ENCODE measurements at regions not wholly inside any gene's neighbourhood (a gene's known extent, or its start where the extent isn't known, plus 50 kb on each side); places are given as distances from the start of the nearest gene placed in this dataset.
"Not testable (repeated sequence)": the region's sequence is repeated elsewhere in the genome, so short reads cannot be mapped to it uniquely, and the experiment has no call there.

DNA sequence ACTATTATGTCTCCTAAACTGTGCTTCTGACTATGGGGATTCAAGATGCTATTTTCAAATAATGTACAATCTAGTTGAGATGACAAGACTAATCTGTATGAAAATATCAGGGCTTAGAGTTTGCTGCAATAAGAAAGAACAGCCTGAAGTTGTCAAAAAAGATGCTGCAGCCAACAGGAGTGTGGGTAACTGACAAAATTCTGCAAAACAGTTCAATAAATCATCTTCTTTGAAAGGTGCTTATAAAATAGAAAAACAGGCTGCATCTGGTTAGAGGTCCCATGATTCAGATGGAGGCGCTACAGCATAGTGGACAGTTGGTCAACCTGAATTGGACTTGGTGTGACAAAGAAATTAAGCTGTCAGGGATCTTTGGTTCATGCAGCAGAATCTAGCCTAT is 511.0 kb downstream of the XPNPEP1 start:
- DNase-seq: no peak

DNA sequence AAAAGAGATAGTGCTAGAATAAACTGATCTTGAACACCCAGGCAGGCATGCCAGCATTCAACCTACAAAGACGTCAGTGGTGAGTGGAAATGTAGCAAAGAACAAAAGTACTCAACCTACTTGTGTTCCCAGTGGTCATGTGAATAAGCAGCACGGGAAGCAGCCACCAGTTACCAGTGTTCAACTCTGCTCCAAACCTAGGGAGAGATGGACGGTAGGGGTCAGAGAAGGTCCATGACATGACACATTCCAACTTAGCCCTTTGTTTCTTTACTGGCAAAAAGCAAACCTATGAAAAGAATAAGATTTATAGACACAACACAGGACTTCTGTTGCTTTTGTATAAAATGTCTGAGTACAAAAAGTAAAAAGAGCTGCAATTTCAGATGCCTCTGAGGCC is 511.4 kb downstream of the XPNPEP1 start:
- DNase-seq: peak in 4 of 51 donors; percentile 1 to 14 (median 4)

DNA sequence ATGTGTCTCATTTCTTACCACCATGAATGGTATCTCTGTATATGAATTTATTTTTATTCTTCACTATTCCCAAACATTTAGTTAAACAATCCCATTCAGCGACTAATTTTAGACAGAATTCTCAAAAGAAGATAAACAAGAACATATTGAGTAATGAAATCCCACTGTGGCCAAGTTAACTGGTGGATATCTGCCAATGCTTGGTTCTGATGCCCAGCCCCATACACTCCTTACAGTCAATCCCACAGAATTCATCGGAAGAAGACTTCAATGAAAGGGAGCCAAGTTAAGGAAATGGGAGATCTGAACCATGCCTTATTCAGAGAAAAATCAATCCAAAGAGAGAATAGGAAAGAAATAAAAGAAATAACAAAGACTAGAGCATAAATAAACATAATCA is 518.0 kb downstream of the XPNPEP1 start:
- DNase-seq: no peak

DNA sequence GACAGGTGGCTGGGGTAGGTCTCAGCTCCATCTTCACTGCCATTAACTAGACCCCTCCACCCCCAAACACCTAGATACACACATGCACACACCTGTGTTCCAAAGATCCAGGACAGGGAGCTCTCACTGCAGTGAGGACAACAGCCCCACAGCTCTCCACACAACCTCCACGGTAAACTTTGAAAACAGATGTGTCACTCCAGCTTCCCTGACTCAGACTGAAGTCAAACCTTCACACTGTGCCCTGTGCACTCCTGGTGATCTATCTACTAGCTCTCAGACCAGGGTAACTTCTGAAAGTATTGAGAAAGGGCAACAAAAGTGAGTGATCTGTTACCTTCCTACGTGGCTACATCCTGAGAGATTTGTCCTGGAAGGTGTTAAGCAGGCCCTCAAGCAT is 519.8 kb downstream of the XPNPEP1 start:
- no peak for DNase-seq

DNA sequence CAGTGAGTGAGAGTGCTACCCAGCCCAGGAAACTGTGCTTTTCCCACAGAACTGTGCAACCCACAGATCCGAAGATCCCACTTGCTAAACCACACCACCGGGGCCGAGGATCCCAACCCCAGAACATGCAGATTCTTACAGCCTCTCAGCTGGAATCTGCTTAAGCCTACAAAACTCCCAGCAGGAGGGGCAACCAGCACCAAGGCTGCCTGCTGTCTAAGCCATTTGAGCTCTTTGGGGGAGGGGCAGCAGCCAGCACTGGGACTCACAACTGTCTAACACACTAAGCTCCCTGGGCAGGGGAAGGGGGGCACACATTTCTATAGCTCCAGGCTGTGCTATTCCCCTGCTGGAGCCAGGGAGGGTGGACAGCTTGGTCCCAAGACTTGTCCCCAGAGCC is 529.9 kb downstream of the XPNPEP1 start:
- DNase-seq: no peak

DNA sequence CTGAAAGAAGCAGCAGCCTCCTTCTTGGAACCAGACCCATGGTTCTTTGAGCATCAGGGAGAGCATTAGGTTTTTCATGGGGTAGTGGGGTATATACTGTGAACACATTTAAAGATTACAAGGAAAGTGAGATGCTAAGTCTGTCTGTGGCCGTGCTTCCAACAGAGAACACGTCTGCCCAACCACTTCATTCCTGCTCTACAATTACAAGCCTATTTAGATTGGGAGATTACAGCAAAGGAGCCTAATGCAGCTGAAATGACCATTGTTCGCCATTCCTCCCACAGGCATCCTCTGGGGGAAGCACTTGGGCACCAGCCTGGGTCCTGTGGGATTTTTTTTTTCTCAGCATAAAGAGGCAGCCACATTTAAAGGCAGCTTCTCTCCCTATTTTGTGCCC is 536.4 kb downstream of the XPNPEP1 start:
- no peak for DNase-seq

DNA sequence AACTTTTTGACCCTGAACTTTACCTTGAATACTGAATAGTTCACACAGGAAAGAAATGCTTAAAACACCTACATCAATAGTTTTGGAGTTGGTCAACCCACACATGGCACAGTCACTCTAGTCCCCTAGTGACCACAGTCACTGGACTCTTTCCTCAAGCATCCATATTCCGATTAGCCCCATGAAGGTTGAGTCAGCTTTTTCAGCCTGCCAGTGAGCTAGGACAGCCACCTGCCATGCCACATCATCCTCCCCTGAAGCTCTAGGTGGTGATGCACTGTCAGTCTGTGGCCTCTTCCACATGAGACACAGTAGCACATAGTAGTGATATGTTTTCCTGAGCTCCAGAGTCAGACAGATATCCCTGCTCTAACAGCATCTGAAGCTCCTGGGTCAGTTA is 537.2 kb downstream of the XPNPEP1 start:
- no peak for DNase-seq

DNA sequence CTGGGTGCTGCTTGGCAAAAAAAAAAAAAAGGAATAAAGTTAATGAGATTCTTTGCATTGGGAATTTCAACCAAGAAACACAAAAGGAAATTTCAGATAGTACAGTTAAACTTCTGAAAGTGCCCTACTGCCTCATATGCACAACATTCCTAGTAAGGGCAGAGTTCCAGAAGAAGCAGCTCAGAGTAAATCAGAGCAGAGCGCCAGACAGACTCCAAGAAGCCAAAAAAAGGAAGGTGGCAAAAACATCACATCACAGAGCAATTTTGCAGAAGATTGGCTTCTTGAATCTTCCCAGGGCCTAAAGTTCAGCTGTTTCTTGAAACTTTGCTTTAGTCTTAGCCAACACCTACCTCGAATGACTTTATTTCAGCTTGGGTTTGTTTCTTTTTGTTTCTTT is 544.1 kb downstream of the XPNPEP1 start:
- no peak for DNase-seq

DNA sequence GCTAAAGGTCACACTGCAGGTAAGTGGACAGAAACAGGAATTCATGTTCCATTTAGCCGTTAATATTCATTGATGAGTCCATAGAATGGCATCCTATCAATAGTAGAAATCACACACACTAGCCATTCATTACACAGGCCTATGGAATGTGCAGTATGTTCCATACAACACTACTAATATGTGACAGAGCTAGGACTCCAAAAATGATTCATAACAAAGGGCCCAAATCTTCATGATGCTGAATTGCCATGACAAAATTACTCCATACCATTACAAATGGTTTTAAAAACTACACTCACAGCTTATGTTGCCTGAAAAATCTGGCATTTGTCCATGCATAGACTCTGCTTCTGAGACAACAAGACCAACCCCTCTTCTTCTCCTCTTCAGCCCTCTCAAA is 549.1 kb downstream of the XPNPEP1 start:
- DNase-seq: no peak

DNA sequence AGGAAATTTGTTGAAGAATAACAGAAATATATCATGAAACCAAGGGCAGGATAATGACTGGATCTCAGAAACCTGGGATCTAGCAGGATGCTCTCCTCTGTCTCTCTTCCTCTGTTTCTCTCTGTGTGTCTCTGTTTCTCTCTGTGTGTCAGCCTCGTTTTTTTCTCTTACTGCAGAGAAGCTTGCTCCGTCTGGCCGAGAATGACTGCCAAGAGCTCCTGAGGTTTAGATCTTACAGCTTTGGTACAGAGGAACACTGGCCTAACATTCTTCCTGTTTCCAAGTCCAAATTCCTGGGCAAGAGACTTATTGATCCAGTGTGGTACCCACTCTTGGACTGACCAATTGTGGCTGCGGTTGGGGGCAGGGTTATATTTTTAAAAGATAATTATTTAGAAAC is 564.0 kb downstream of the XPNPEP1 start:
- DNase-seq: no peak

DNA sequence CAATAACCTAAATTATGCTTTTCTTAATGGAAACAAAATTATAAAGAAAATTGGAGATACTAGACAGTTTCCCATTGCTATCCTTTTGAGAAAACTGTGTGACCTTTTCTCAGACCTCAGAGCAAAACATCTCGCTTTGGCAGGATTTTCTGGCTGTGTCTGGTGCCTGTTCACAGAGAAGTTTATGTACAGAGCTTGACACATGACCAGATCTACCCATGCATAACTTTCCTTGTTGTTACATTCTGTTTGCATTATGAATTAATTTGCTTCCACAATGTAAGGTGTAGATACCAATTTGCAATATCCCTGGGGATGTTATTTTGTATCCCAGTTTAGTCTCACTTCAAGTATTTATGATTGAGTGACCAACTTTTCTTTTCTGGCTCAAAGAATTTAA is 565.0 kb downstream of the XPNPEP1 start:
- no peak for DNase-seq

DNA sequence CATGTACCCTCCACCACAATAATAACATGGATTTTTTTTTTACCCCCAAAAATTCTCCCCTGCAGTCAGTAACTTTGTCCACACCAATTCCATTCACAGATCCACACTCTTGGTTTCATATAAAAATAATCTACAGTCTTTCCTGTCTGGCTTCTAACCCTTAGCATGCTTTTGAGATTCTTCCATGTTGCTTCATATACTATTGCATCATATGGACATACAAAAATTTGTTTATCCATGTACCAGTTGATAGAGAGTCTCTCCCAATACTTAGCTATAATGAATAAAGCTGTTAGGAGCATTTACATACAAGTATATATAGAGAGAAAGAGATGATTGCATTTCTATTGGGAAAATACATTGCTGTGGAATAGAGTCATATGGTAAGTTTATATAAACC is 575.0 kb downstream of the XPNPEP1 start:
- DNase-seq: no peak

DNA sequence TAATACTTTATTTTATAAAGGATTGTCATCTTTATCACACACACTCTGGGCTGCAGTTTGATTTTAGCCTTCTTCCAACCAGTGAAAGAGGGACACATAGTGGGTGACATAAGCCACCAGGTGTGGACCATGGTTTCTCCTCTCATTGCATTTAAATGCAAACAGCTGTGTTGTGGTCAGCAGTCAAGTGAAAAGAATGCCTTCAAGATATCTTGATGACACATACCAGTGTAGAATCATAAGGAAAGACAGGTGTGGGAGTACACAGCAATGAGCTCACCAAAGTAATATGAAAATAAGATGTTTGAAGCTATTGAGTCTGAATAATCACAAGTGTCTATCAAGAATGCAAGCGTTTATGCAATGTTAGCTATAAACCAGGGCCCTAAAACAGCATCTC is 580.0 kb downstream of the XPNPEP1 start:
- DNase-seq: no peak

DNA sequence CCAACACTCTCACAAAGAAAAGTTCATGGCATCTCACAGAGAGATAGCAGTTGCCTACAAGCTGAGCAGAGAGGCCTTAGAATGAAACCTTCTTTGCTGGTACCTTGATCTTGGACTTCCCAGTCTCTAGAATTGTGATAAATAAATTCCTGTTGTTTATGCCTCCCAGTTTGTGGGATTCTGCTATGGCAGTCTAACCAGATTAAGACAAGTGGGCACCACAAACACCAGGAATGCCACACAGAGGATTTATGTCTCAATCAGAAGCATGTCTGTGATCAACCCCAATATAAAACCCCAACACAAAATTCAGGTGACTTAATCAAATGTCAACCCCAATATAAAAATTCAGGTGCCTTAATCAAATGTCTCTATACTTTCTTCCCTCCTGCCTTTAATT is 581.3 kb downstream of the XPNPEP1 start:
- no peak for DNase-seq

DNA sequence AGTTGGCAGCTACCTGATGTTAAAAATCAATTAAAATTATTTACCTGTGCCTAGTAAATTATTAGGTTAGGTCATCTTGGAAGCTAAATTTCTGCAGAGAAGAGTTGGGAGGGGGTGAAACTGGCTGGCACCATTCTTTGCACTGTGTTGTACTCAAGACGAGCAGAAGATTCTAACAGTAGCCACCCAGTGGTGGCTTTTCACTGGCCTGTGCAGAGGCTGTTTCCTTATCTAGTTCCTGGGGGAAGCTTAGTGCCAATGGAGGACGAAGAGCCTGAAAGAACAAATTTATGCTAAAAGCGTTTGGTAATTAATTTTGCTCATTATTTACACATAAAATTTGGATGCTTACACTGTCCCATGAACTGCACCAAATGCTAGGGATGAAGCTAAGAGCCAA is 595.3 kb downstream of the XPNPEP1 start:
- no peak for DNase-seq

DNA sequence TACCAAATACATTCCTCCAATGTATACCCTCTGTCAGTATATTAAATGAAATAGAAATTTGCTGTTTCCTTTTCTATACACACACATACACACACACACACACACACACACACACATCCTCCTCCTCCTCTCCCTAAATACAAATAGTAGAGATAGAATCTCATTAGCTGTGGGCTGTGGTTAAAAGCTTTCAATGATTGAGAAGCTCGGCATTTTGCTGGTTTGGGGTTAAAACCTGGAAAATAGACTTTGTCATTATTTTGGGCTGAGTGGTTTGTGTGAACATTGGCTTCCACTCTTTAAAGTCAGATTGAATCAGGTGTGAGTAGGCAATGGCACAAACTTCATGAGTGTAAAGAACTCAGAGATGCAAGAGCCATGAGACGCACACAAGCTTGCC is 596.0 kb downstream of the XPNPEP1 start:
- DNase-seq: no peak

DNA sequence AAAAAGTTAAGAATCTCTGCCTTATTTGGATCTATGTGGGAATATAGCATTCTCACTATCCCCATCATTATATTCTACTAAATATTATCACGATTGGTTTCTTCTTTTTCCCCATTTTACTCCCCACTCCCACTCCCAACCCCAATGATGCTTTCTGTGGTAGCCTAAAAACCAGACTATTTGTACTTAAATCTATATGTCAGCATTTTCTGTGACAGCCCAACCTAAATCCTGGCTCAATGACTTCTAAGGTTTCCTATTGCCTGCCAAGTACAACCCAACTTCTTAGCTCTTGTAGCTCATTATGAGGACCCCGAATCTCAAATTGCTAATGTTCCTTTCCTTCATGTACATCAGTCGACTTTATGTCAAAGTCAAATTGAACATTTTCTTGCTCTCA is 598.6 kb downstream of the XPNPEP1 start:
- DNase-seq: no peak

DNA sequence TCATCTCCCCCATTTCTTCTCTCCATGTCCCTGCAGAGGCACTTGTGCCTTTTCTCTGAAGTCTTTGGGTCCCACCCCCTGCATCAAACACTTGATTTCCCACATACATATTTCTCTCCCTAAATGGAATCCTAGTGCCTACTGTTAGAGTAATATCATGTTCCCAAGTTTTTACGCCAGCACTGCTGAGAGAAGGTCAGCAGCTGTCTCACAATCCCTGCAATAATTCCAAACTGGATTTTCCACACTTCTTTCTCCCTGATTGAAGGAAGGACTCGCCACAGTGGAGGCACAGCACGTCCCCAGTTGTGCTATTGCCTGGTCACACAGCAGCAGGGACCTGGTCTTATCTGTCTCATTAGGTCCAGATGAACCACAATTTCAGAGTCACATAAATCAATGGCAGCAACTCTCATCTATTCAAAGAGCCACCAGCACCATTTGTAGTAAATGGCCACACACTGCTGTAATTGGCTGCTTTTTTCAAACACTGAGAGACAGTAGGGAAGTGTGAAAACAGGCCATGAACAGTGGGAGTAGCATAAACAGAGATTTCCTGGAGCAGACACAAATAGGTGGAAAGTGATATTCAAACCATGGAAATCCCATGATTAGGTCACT is 605.5 kb downstream of the XPNPEP1 start:
- no peak for DNase-seq

DNA sequence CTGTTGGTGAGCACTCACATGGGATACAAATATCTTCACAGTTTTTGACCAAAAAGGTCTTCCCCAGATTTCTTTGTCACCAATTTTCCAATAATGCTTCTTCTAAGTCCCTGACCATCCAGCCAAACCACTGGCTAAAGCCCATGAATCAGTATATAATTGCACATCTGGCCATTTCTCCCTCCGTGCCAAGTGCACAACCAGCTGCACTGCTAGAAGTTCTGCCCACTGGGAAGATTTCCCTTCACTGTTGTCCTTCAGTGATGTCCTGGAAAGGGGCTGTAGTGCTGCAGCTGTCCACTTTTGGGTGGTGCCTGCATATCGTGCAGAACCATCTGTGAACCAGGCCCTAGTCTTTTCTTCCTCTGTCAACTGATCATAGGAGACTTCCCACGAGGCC is 609.3 kb downstream of the XPNPEP1 start:
- DNase-seq: not testable (repeated sequence)

DNA sequence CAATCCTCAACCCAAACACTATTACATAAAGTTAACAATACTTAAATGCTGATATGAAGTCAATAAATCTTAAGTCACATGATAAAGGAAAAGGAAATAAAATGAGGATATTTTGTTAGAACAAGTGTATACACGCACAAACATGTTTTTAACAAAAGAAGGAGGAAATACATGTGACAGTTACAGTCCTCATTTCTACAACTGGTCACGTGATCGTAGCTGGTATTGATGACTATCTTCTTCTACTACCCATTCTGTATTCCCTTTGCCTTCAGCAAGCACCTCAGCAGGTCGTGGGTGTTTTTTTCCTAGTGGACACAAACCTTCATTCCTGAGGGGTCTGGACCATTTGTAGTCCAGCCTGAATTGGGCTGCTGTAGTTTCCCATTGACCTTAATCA is 610.8 kb downstream of the XPNPEP1 start:
- DNase-seq: not testable (repeated sequence)

DNA sequence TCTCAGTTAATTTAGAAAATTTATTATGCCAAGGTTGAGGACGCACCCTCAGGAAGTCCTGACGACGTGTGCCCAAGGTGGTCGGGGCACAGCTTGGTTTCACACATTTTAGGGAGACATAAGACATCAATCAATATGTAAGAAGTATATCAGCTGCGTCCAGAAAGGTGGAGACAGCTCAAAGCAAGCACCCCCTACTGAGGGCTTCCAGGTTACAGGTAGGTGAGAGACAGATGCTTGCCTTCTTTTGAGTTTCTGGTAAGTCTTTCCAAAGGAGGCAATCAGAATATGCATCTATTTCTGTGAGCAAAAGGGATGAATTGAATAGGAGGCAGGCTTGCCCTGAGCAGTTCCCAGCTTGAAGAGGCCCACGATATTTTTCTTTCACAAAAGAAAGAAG is 614.3 kb downstream of the XPNPEP1 start:
- DNase-seq: no peak

DNA sequence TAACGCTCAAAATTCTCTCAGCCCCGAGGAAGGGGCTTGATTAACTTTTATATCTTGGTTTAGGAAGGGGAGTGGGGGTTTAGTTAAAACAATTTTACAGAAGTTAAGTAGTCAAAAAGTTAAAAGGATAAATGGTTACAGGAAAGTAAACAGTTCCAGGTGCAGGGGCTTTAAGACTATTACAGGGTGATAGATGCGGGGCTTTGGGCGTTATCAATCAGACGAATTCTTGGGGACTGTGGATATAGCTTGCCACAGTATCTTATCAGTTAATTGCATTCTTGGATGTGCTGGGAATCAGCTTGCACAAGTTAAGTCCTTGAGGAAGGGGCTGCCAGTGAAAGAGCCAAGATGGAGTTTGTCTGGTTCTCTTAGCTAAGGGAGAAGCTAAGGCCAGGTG is 616.2 kb downstream of the XPNPEP1 start:
- not testable (repeated sequence) for DNase-seq

DNA sequence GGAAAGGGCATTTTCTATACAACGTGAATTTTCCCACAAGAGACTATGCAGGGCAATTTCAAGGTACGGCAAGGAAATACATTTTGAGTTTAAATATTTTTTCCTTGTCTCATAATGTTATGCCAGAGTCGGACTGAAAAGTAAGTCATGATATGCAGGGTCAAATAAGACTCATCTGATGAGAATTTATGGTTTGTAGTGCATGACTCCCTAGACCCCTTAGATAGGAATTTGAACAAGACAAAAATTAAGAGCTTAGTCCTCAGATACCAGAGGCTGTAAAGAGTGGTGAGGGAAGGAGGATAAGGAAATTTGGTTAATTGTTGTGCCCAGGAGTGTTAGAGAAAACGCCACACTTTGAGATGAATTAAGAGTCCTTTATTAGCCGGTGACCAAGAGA is 616.6 kb downstream of the XPNPEP1 start:
- DNase-seq: no peak

DNA sequence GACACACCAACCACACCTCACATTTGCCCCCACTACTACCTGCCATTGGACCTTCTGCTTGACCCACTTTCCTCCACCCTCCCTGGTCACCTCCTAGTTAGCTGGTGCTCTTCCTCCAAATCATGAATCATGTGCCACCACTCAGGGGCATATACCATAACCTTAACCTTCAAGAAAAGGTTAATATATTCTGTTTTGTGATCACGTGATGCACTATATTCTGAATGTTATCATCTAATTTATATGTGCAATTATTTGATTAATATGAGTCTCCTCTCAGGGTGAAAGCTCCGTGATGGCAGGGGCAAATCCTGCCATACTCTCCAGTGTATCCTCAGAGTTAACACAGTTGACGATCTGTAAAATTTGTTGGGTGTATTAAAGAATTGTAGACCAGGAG is 635.5 kb downstream of the XPNPEP1 start:
- no peak for DNase-seq

DNA sequence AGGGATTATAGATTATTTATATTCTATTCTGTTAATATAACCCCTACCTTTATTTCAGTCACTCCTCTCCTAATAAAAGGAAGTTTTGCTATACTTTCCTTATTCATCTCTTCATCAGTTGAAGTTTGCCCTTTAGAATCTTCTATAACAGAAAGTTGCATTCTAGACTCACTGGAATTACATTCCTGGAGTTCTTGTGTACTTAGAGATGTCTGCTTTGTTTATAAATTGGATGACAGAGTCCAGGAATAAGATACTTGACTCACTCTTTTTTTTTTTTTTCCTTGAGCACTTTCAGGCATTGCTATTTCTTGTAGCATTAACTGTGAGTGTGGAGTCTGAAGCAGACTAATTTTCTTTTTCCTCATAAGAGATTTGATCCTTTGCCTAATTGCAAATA is 640.8 kb downstream of the XPNPEP1 start:
- DNase-seq: no peak

Data from hypothalamus (tissue), 51 donors.